Choroid plexus epithelial cell (primary cell): ENCODE measurements at regions not wholly inside any gene's neighbourhood (a gene's known extent, or its start where the extent isn't known, plus 50 kb on each side); places are given as distances from the start of the nearest gene placed in this dataset.

Experiments used
- DNase-seq: peaks from one replicate; pipeline ENCODE4 v3.0.0-alpha.2; 2010; ENCODE audit warnings: low read depth
- H3K4me3 ChIP-seq: 2 replicates; pipeline ENCODE4 v1.5.1; 2011; ENCODE audit warnings: low read depth, mild to moderate bottlenecking, control low read depth, low read length, moderate library complexity
- CTCF ChIP-seq: conservative IDR thresholded peaks from 2 replicates; pipeline ENCODE4 v1.5.1; 2011; ENCODE audit warnings: low read depth, mild to moderate bottlenecking, control low read depth, inconsistent platforms, low read length, moderate library complexity

DNA sequence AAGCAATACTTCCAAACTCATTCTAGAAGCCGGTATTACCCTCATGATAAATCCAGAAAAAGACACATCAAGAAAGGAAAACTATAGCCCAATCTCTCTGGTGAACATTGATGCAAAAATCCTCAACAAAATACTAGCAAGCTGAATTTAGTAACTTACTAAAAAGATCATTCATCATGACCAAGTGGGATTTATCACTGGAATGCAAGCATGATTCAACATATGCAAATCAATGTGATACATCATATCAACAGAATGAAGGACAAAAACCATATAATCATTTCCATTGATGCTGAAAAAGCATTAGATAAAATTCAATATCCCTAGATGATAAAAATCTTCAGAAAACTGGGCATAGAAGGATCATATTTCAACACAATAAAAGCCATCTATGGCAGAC lies 402.9 kb downstream of the TGFB2 start:
- TF ChIP-seq CTCF = no peak
- no peak for DNase-seq
- no peak overlapping the region for H3K4me3 ChIP-seq

DNA sequence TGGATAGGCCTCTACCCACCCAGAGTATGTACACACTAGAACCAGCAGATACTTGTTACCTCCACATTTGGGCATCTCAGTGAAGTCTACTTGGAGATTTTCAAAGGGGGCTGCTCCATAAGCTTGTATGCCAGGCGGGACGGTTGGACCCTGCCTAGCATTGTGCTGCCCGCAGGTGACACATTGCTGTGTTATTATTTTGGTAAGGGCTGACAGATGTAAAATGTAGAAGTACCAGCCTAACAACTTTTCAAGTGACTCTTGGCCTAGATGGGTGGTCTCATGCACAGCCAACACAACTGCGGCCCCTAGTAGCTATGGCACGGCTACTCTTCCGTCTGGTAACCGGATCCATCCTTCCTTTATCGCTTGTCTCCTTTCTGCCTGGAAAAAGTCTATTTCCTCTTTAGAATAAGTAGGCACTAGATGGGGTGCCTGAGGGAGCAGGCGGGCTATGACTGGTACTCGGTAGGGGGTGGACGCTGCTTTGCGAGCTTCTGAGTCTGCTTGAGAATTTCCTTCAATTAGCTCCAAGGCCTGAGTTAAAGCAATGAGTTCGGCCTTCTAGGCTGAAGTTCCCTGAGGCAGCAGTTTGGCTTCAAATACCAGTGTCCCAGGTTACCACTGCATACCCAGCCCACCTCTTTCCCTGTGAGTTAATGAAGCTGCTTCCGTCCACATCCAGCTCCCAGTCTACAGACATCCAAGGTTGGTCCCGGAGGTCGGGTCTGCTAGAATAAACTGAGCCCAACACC lies 405.3 kb downstream of the TGFB2 start:
- no peak for DNase-seq
- H3K4me3 ChIP-seq = no peak overlapping the region
- TF ChIP-seq CTCF = no peak

GRCh38 chr1:218751208-218751948 lies 406.2 kb downstream of the TGFB2 start:
- DNase-seq = no peak
- no peak for TF ChIP-seq CTCF
- no peak overlapping the region for H3K4me3 ChIP-seq

DNA sequence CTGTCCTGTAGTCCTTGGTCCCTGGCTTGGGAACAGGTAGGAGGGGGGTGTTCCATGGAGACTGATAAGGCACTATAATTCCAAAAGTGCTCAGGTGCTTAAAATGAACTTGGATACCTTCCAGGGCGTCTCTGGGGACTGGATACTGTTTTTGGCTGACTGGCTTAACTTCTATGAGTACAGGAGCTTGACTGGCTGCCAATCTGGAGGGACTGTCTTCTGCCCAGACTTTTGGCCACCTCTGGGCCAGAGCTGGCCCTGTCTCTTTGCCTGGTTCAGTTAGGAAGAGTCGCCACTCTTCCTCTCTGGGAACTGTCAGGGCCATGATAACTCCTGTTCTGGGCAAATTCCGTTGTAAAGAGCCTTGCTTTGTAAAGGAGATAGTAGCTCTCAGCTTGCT lies 407.0 kb downstream of the TGFB2 start:
- no peak for TF ChIP-seq CTCF
- H3K4me3 ChIP-seq = no peak overlapping the region
- DNase-seq = no peak

GRCh38 chr1:218754477-218754876 lies 409.3 kb downstream of the TGFB2 start:
- TF ChIP-seq CTCF = no peak
- no peak for DNase-seq
- no peak overlapping the region for H3K4me3 ChIP-seq

- H3K4me3 ChIP-seq = no peak overlapping the region
- no peak for TF ChIP-seq CTCF
- no peak for DNase-seq
Observed at GRCh38 chr1:218755128-218755527, 410.0 kb downstream of the TGFB2 start.
